DND-41 (cell line): ENCODE measurements at regions not wholly inside any gene's neighbourhood (a gene's known extent, or its start where the extent isn't known, plus 50 kb on each side); places are given as distances from the start of the nearest gene placed in this dataset.

Experiments
- ATAC-seq: fragments of 200-7000 bp; cut with Tn5 transposase; 3 replicates; pipeline ENCODE4 v1.9.1; 2021; ENCODE audit warnings: low read depth; ENCODE audit not compliant: insufficient read depth
- DNase-seq: peaks from one replicate; pipeline ENCODE4 v3.0.0-alpha.2; 2020
- H2AFZ ChIP-seq: 2 replicates; pipeline ENCODE4 v1.6.0; 2012; ENCODE audit warnings: low read depth, low read length
- H3K27ac ChIP-seq: 2 replicates; pipeline ENCODE4 v1.5.1; 2012; ENCODE audit warnings: low read length, inconsistent platforms
- H3K27me3 ChIP-seq: fragments of 200-600 bp; sonication (generic); 2 replicates; pipeline ENCODE4 v1.6.0; 2012; ENCODE audit warnings: low read length, mild to moderate bottlenecking, inconsistent platforms; ENCODE audit not compliant: insufficient read depth, poor library complexity
- H3K36me3 ChIP-seq: 2 replicates; pipeline ENCODE4 v1.5.1; 2012; ENCODE audit warnings: low read length, inconsistent platforms; ENCODE audit not compliant: insufficient read depth
- H3K4me1 ChIP-seq: 2 replicates; pipeline ENCODE4 v1.5.1; 2012; ENCODE audit warnings: mild to moderate bottlenecking, low read length; ENCODE audit not compliant: insufficient read depth
- H3K4me2 ChIP-seq: 2 replicates; pipeline ENCODE4 v1.6.0; 2012; ENCODE audit warnings: mild to moderate bottlenecking, moderate library complexity, low read length, inconsistent platforms; ENCODE audit not compliant: insufficient read depth
- H3K4me3 ChIP-seq, 2 experiments: fragments of 200-600 bp in 1 of 2; shearing (Covaris generic) in 1 of 2; 2 replicates each; pipeline ENCODE4 v1.5.1; 2012 to 2016; ENCODE audit warnings: inconsistent platforms in 2 of 2, low read length in 2 of 2, mild to moderate bottlenecking in 2 of 2, low read depth in 1 of 2, moderate library complexity in 1 of 2
- H3K79me2 ChIP-seq: 2 replicates; pipeline ENCODE4 v1.6.0; 2012; ENCODE audit warnings: low read length, inconsistent platforms; ENCODE audit not compliant: insufficient read depth
- H3K9ac ChIP-seq: 2 replicates; pipeline ENCODE4 v1.6.0; 2012; ENCODE audit warnings: low read depth, mild to moderate bottlenecking, inconsistent platforms, low read length, moderate library complexity
- H3K9me3 ChIP-seq: 2 replicates; pipeline ENCODE4 v1.5.1; 2012; ENCODE audit warnings: low read length, moderate library complexity, mild to moderate bottlenecking, inconsistent platforms; ENCODE audit not compliant: insufficient read depth, severe bottlenecking
- H4K20me1 ChIP-seq: 2 replicates; pipeline ENCODE4 v1.6.0; 2012; ENCODE audit warnings: low read length; ENCODE audit not compliant: insufficient read depth
- EZH2 ChIP-seq: IDR thresholded peaks from 3 replicates; pipeline ENCODE4 v1.6.1; 2012; ENCODE audit warnings: borderline replicate concordance, low read depth, mild to moderate bottlenecking, moderate library complexity, low read length, inconsistent platforms; ENCODE audit not compliant: severe bottlenecking
- TF ChIP-seq, protein P1 (sequence below): IDR thresholded peaks from 2 replicates; pipeline ENCODE4 v1.5.1; 2012; ENCODE audit warnings: borderline replicate concordance, low read length, moderate library complexity, mild to moderate bottlenecking; ENCODE audit not compliant: poor library complexity, severe bottlenecking; ENCODE audit errors: extremely low read depth

DNA sequence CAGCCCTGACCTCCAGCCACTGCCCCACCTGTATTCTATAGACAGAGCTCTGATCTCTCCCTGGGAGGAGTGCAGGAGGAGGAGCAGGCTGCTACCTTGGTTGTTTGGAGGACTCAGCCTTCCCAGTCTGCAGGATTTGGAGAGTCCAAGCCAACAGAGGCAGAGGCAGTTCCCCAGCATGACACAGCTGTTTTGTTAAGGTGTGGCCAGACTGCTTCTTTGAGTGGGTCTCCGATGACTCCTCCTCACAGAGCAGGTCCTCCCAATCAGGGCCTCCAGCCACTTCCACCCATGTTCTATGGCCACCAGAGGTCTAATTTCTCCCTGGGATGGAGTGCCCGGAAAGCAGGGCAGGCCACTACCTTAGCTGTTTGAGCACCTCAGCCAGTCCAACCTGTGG is 203.5 kb downstream of the HACE1 start:
- no peaks in the 10 kb centered on the region for H4K20me1 ChIP-seq
- no peak for DNase-seq
- no peak overlapping the region for H3K27ac ChIP-seq
- no peaks in the 10 kb centered on the region for H3K4me1 ChIP-seq
- ATAC-seq, result no peak
- TF ChIP-seq EZH2, result no peak
- TF ChIP-seq, protein P1, sequence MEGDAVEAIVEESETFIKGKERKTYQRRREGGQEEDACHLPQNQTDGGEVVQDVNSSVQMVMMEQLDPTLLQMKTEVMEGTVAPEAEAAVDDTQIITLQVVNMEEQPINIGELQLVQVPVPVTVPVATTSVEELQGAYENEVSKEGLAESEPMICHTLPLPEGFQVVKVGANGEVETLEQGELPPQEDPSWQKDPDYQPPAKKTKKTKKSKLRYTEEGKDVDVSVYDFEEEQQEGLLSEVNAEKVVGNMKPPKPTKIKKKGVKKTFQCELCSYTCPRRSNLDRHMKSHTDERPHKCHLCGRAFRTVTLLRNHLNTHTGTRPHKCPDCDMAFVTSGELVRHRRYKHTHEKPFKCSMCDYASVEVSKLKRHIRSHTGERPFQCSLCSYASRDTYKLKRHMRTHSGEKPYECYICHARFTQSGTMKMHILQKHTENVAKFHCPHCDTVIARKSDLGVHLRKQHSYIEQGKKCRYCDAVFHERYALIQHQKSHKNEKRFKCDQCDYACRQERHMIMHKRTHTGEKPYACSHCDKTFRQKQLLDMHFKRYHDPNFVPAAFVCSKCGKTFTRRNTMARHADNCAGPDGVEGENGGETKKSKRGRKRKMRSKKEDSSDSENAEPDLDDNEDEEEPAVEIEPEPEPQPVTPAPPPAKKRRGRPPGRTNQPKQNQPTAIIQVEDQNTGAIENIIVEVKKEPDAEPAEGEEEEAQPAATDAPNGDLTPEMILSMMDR, result no peak
- H3K9me3 ChIP-seq, result no peaks in the 10 kb centered on the region
- no peak overlapping the region for H2AFZ ChIP-seq
- no peaks in the 10 kb centered on the region for H3K27me3 ChIP-seq
- H3K4me3 ChIP-seq, result no peak overlapping the region
- H3K9ac ChIP-seq, result no peak overlapping the region
- no peak overlapping the region for H3K4me2 ChIP-seq
- no peaks in the 10 kb centered on the region for H3K36me3 ChIP-seq
- H3K79me2 ChIP-seq, result no peaks in the 10 kb centered on the region

DNA sequence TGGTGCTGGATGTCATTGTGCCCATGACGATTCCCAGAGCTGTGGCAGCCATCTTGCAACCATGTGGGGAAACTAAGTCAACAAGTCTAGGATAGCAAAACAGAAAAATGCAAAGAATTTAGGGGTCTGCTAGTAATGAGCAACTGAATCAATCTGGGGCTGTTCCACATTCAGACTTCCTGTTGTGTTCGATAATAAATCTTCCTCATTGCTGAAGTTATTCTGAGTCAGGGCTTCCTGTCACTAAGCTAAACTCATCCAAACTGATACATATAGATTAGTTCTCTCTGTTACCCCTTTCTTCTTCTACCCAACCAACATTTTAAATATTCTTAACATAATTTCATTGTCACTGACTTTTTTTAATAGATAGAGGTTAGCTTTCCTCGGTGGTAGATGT is 205.9 kb downstream of the HACE1 start:
- no peaks in the 10 kb centered on the region for H4K20me1 ChIP-seq
- H3K9ac ChIP-seq, result no peak overlapping the region
- H3K4me2 ChIP-seq, result no peak overlapping the region
- no peak for ATAC-seq
- no peaks in the 10 kb centered on the region for H3K79me2 ChIP-seq
- H3K4me3 ChIP-seq, result no peak overlapping the region
- no peaks in the 10 kb centered on the region for H3K9me3 ChIP-seq
- no peaks in the 10 kb centered on the region for H3K27me3 ChIP-seq
- H2AFZ ChIP-seq, result no peak overlapping the region
- H3K27ac ChIP-seq, result no peak overlapping the region
- no peaks in the 10 kb centered on the region for H3K4me1 ChIP-seq
- no peak for TF ChIP-seq EZH2
- TF ChIP-seq, protein P1, result no peak
- H3K36me3 ChIP-seq, result no peaks in the 10 kb centered on the region
- no peak for DNase-seq

DNA sequence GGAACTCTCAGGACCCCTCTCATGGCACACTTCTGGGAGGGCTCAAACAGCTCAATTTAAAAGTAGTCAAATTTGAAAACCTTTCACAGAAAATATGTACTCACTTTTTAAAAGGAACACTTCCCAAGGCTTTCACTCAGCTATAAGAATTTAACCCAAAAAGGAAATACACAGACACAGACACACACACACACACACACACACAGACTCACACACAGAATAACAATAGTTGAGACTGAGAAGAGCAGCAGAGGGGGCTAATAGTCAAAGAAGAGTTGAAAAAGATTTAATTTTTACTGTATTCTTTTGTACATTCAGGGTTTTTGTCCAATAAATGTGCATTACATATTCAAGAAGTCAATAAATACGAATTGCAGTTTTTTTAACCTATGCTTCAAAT is 211.4 kb downstream of the HACE1 start:
- no peaks in the 10 kb centered on the region for H3K4me1 ChIP-seq
- no peaks in the 10 kb centered on the region for H3K36me3 ChIP-seq
- H3K4me3 ChIP-seq, result no peak overlapping the region
- no peak overlapping the region for H3K27ac ChIP-seq
- ATAC-seq, result no peak
- H4K20me1 ChIP-seq, result no peaks in the 10 kb centered on the region
- H3K4me2 ChIP-seq, result no peak overlapping the region
- H3K9ac ChIP-seq, result no peak overlapping the region
- no peak for DNase-seq
- H3K27me3 ChIP-seq, result no peaks in the 10 kb centered on the region
- H3K9me3 ChIP-seq, result no peaks in the 10 kb centered on the region
- no peak overlapping the region for H2AFZ ChIP-seq
- TF ChIP-seq, protein P1, result no peak
- TF ChIP-seq EZH2, result no peak
- no peaks in the 10 kb centered on the region for H3K79me2 ChIP-seq

DNA sequence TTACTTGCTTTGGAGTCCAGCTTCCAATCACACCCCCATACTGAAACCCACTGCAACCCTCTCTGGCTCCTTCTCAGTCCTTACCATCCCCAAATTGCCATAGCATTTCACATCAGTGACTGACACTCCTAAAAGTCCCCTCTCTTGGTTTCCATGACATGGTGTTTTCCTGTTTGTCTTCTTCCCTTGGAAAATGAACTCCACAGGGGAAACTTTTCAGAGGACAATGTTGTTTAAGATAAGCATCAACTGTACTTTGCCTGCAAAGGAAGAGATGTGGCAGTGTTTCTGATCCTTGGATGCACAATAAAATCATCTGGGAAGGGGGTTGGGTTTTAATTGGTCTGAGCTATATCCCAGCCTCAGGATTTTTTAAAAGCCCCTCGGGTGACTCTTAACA is 214.9 kb downstream of the HACE1 start:
- Histone ChIP-seq H3K36me3 (no peaks in the 10 kb centered on the region), H3K79me2 (no peaks in the 10 kb centered on the region), H3K9ac (no peak overlapping the region), H2AFZ (no peak overlapping the region), H4K20me1 (no peaks in the 10 kb centered on the region), H3K9me3 (no peaks in the 10 kb centered on the region), H3K4me2 (no peak overlapping the region), H3K27ac (no peak overlapping the region), H3K4me3 (no peak overlapping the region), H3K27me3 (no peaks in the 10 kb centered on the region), H3K4me1 (no peaks in the 10 kb centered on the region)
- ATAC-seq (no peak), DNase-seq (no peak)
- TF ChIP-seq, protein P1, result no peak
- no peak for TF ChIP-seq EZH2
